ENCODE measurements at regions not wholly inside any gene's neighbourhood (a gene's known extent, or its start where the extent isn't known, plus 50 kb on each side); places are given as distances from the start of the nearest gene placed in this dataset.
"Not testable (repeated sequence)": the region's sequence is repeated elsewhere in the genome, so short reads cannot be mapped to it uniquely, and the experiment has no call there.

DNA sequence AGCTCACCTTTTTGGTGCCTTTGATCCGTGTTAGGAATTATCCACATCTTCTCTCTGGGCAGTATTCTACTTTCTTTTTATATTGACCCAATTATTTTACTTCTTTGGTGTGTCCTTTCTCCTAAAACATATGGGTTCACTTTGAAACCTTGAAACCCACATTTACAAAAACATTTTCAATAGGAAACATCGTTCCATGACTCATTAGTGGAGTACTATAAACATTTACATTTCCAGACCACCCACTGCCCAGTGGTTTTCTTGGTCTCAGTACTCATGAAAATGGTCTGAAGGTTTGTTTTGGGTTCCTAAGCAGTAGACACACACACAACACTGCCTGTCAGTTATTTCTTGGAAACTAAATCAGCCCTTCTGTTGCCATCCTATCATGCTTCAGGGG, 111.7 kb upstream of the LPCAT1 start:
- DNase-seq (ENCODE audit: low spot score): not testable (repeated sequence)

DNA sequence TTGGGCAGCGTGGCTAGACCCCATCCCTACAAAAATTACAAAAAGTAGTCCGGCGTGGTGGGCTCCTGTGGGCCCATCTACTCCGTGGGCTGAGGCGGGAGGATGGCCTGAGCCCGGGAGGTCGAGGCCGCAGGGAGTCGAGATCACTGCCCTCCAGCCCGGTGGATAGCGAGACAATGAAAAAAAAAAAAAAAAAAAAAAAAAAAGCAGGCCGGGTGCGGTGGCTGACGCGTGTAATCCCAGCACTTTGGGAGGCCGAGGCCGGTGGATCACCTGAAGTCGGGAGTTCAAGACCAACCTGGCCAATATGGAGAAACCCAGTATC, 110.5 kb upstream of the LPCAT1 start:
- DNase-seq (ENCODE audit: low spot score): no peak

- DNase-seq (ENCODE audit: low spot score): peak; percentile 72
Observed at GRCh38 chr5:1633605-1634336, 110.0 kb upstream of the LPCAT1 start.

DNA sequence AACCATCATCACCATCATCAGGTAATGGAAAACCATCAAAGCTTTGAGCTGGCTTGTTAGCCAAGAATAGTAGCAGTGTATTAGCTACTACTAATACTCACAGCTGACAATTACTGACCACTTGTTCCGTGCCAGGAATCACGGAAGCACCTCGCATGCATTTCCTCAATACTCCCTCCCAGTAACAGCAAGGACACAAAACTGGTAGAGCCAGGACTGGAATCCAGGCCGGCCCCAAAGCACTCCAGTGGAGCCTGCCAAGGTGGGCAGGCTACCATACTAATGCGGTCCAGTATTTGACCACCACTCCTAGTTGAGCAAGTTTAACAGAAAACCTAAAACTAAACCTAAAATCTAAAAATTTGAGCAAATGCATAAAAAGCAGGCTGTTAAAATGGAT, 107.2 kb upstream of the LPCAT1 start:
- not testable (repeated sequence) for DNase-seq (ENCODE audit: low spot score)

DNA sequence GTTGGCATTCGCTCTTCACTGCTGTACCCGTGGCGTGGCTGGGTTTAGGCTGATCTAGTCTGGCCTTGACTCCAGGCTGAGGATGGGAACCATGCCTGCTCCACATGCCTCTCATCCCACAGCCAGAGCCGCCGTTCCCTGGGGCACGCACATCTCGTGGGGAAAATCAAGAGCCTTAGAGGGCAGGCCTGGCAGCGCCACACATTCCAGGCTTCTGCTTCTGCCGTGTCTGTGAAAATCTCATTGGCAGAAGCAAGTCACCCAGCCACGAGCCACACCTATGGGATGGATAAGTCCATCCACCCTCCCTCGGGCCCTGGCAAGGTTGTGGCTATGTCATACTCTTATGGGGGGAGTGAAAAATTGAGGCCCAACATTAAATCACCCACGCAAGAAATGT, 102.6 kb upstream of the LPCAT1 start:
- DNase-seq (ENCODE audit: low spot score): not testable (repeated sequence)

- not testable (repeated sequence) for DNase-seq (ENCODE audit: low spot score)
Observed at GRCh38 chr5:1619531-1619930, 95.8 kb upstream of the LPCAT1 start.

DNA sequence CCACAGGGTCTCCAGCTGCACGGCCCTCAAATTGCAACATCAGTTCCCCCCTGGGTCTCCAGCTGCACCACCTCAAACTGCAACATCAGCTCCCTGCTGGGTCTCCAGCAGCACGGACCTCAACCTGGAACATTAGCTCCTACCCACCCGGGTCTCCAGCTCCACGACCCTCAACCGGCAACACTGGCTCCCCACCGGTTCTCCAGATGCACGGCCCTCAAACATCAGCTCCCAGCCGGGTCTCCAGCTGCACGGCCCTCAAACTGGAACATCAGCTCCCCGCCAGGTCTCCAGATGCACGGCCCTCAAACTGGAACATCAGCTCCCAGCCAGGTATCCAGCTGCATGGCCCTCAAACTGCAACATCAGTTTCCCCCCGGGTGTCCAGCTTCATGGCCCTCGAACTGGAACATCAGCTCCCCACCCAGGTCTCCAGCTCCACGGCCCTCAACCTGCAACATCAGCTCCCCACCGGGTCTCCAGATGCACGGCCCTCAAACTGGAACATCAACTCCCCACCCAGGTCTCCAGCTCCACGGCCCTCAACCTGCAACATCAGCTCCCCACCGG, 94.6 kb upstream of the LPCAT1 start:
- DNase-seq (ENCODE audit: low spot score): not testable (repeated sequence)

DNA sequence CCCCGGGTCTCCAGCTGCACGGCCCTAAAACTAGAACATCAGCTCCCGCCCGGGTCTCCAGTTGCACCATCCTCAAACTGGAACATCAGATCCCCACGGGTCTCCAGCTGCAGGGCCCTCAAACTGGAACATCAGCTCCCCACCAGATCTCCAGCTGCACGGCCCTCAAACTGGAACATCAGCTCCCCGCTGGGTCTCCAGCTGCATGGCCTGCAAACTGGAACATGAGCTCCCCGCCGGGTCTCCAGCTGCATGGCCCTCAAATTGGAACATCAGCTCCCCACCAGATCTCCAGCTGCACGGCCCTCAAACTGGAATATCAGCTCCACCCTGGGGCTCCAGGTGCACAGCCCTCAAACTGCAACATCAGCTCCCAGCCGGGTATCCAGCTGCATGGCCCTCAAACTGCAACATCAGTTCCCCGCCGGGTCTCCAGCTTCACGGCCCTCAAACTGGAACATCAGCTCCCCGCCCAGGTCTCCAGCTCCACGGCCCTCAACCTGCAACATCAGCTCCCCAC, 93.5 kb upstream of the LPCAT1 start:
- DNase-seq (ENCODE audit: low spot score): not testable (repeated sequence)

DNA sequence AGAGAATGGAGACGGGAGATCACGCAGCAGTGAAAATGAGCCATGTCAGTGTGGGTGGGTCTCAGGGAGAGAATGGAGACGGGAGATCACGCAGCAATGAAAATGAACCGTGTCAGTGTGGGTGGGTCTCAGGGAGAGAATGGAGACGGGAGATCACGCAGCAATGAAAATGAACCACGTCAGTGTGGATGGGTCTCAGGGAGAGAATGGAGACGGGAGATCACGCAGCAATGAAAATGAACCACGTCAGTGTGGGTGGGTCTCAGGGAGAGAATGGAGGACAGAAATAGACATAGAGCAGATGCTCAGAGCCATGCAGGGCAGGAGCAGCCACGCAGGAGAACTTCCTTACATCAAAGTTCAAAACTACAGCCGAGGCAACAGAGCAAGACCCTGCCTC, 89.8 kb upstream of the LPCAT1 start:
- not testable (repeated sequence) for DNase-seq (ENCODE audit: low spot score)

DNA sequence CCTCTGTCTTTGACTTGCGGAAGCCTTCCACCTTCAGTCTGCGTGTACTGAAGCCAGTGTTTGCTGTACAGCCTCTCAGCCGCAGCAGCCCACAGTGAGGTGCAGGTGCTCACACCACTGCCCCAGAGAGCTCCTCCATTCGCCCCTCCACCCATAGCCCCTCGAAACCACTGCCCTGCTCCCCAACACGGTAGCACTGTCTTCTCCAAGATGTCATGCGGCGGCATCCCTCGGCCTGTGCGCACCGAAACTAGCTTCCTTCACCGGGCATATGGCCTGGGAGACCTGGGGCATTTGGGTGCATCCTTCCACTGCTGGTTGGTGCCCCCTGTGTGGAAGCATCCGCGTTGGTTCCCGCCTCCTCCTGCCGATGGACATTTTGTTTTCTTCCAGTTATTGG, 86.8 kb upstream of the LPCAT1 start:
- DNase-seq (ENCODE audit: low spot score): not testable (repeated sequence)

GRCh38 chr5:1609111-1609510, 85.4 kb upstream of the LPCAT1 start:
- not testable (repeated sequence) for DNase-seq (ENCODE audit: low spot score)

DNA sequence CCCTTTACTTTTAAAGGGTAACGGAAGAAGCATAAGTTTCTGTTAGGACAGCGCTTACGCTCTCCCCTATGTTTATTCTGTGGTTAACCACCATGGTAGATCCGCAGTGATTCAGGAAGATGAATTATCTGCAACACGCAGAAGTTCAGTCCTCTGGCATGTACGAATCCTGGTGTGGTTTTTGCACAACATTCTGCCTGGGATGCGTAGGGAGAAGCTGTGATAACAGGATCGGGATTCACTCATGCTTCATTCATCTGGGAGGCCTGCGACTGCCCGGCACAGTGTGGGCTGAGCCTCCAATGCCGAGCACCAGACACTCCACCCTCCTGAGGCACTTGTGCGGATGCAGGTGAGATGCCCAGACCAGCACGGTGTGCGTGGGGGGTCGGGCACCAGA, 84.6 kb upstream of the LPCAT1 start:
- DNase-seq (ENCODE audit: low spot score): peak; percentile 8

GRCh38 chr5:1606951-1607350, 83.2 kb upstream of the LPCAT1 start:
- not testable (repeated sequence) for DNase-seq (ENCODE audit: low spot score)

DNA sequence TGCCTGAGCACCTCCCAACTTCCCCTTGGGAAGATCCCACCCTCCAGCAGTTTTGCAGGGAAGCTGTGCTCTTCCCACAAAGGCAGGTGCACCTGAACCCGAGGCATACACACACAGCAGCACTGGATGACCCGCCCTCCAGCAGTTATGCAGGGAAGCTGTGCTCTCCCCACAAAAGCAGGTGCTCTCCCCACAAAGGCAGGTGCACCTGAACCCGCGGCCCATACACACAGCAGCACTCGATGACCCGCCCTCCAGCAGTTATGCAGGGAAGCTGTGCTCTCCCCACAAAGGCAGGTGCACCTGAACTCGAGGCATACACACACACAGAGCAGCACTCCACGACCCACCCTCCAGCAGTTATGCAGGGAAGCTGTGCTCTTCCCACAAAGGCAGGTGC, 80.2 kb upstream of the LPCAT1 start:
- not testable (repeated sequence) for DNase-seq (ENCODE audit: low spot score)

DNA sequence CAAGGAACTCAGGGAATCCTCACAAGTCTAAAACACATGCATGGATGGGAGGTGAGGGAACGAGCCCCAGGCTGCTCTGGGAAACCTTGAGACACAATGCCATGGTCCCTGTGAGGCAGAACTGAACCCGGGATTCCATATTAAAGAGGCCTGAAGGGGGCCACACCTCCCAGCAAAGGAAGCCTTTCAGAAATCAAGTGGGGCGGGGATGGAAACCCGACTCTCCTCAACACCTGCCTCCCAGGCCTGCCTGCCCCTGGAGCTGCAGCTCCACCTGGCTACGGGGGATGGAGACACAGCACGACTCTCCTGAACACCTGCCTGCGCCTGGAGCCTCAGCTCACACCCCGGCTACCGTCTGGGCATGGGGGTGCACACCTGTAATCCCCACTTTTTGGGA, 77.8 kb upstream of the LPCAT1 start:
- DNase-seq (ENCODE audit: low spot score): not testable (repeated sequence)

- not testable (repeated sequence) for DNase-seq (ENCODE audit: low spot score)
Observed at GRCh38 chr5:1598950-1599737, 75.4 kb upstream of the LPCAT1 start.

GRCh38 chr5:1597093-1597473, 73.3 kb upstream of the LPCAT1 start:
- peak; percentile 2 for DNase-seq (ENCODE audit: low spot score)

- not testable (repeated sequence) for DNase-seq (ENCODE audit: low spot score)
Observed at GRCh38 chr5:1596462-1597092, 72.8 kb upstream of the LPCAT1 start.

DNA sequence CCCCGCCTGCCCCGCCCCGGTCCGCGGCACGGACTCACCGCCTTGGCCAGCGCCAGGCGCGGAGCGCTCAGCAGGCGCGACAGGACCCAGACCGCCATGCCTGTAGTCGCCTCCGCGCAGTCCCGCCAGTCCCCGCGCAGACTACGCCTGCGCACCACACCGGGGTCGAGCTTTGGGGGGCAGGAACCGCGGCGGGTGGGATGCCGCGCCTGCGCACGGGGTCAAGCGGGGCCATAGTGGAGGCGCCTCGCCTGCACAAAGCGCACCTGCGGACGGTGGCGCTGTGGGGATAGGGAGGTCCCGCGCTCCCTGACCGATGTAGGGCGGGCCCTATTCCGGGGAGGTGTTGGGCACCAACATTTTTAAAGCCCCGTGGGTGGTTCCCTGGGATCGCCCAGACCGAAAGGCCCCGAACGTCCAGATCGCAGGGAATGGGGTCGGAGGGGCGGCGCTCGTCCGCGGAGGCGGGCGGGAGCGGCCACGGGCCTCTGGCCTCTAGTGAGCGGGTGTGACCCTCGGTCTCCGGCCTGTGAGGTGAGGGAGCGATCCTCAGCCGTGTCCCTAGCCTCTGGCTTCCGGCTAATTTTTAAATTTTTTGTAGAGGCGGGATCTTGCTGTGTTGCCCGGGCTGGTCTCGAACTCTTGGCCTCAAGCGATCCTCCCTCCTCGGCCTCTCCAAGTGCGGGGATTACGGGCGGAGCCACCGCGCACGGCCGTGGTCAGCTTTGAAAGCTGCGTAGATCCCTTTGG, 70.8 kb upstream of the LPCAT1 start:
- DNase-seq (ENCODE audit: low spot score): peak; percentile 78

- DNase-seq (ENCODE audit: low spot score): no peak
Observed at GRCh38 chr5:1593903-1594356, 70.2 kb upstream of the LPCAT1 start.

GRCh38 chr5:1588071-1588694, 64.4 kb upstream of the LPCAT1 start:
- not testable (repeated sequence) for DNase-seq (ENCODE audit: low spot score)

All from CD4-positive, alpha-beta T cell treated with Interleukin-15 for 4 hours (primary cell).